ENCODE measurements at regions not wholly inside any gene's neighbourhood (a gene's known extent, or its start where the extent isn't known, plus 50 kb on each side); places are given as distances from the start of the nearest gene placed in this dataset.

DNA sequence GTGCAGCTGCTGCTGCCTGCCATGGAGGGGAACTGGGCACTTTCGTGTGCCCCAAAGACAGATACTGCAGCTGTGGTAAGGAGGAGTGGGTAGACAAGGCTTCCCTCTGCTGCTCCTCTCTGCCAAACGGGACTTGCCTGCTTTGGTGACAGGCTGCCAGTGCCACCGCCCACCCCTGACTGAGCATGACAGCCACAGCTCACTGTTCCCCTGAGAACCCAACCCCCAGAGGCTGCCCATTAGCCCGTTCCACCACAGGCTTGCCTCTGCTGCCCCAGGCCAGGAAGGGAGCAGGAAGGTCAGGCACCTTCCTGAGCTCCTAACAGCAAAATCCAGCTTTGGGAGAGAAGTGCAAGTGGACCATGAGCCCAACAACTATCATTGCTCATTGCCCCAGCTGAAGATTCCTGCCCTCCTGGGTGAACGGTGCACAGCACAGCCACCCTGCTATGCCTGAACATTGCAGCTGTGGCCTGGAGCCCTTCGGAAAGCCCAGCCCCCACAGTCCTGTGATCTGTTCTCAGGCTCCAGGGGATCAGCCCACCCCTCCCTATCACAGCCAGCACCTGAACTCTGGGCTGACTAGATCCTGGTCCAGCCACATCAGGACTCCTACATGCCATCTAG lies 58.7 kb upstream of the ANTXRL start:
- Histone ChIP-seq H3K4ac (replicated peaks; ENCODE audit: insufficient read length, low read depth, low read length) (no peak overlapping the region), H4K20me1 (replicated peaks in 1 of 2; ENCODE audit: control insufficient read depth in 1 of 2, insufficient read depth in 2 of 2, low read length in 2 of 2) (no peaks in the 10 kb centered on the region), H3K9ac (replicated peaks in 1 of 4; ENCODE audit: extremely low read depth in 1 of 4, low read depth in 3 of 4, low read length in 3 of 4) (no peak overlapping the region), H2BK120ac (replicated peaks; ENCODE audit: low read depth, low read length) (no peak overlapping the region), H3K27ac (ENCODE audit: low read depth, low read length) (no peak overlapping the region), H3K18ac (ENCODE audit: extremely low read depth, low read length) (peak overlapping the region; percentile 2; the same call in 1 of the 2 replicates), H3K14ac (ENCODE audit: insufficient read length) (no peak overlapping the region), H2AFZ (ENCODE audit: low read length) (peak overlapping the region; percentile 29; the same call in 1 of the 2 replicates), H2AK5ac (ENCODE audit: low read depth, low read length) (no peak overlapping the region), H2BK12ac (ENCODE audit: low read depth, low read length) (peak overlapping the region; percentile 87; the same call in 1 of the 2 replicates), H2BK20ac (ENCODE audit: low read length) (peak overlapping the region; percentile 8), H3K79me2 (ENCODE audit: control insufficient read depth in 1 of 2, insufficient read depth in 2 of 2, low read length in 2 of 2) (no peaks in the 10 kb centered on the region), H3K4me1 (replicated peaks in 1 of 4; ENCODE audit: control insufficient read depth in 3 of 4, insufficient read depth in 4 of 4, low read length in 3 of 4) (peaks cover 0 to 9% (median 7%) of the 10 kb centered on the region in 4 experiments; a peak in 5 of 7 replicates), H3K27me3 (replicated peaks in 1 of 4; ENCODE audit: control insufficient read depth in 3 of 4, extremely low read depth in 1 of 4, insufficient read depth in 3 of 4, low read length in 3 of 4) (no peaks in the 10 kb centered on the region), H3K9me3 (ENCODE audit: insufficient read depth in 2 of 2, low read depth in 1 of 2, low read length in 1 of 2) (peaks cover 6 to 8% of the 10 kb centered on the region in 2 experiments), H3K36me3 (ENCODE audit: control insufficient read depth in 2 of 4, insufficient read depth in 4 of 4, low read length in 3 of 4) (no peaks in the 10 kb centered on the region), H3K79me1 (ENCODE audit: low read depth, low read length) (no peaks in the 10 kb centered on the region), H3K4me3 (ENCODE audit: extremely low read depth in 1 of 4, insufficient read depth in 2 of 4, low read depth in 3 of 4, low read length in 4 of 4) (no peak overlapping the region), H2BK15ac (ENCODE audit: low read length) (peak overlapping the region; percentile 97), H4K8ac (ENCODE audit: extremely low read depth, insufficient read depth, low read length) (no peak overlapping the region; the same call in 1 of the 2 replicates), H3K4me2 (ENCODE audit: insufficient read depth in 1 of 2, low read depth in 2 of 2, low read length in 2 of 2) (peak overlapping the region in 1 of 2 experiments; percentile 7; a peak in 1 of 4 replicates), H4K5ac (ENCODE audit: insufficient read length, low read depth, low read length) (no peak overlapping the region), H3K23me2 (ENCODE audit: low read depth, low read length) (no peaks in the 10 kb centered on the region), H4K91ac (replicated peaks; ENCODE audit: insufficient read length, low read length) (no peak overlapping the region), H3K23ac (ENCODE audit: insufficient read length) (no peak overlapping the region), H2BK5ac (ENCODE audit: low read depth, low read length) (peak overlapping the region; percentile 54; the same call in 1 of the 2 replicates), H3K56ac (replicated peaks; ENCODE audit: insufficient read length, low read depth, low read length) (no peak overlapping the region)
- 80% methylated on average over 6 of the region's 6 CpGs; no CpG with 5 or more reads in 1 of the 2 experiments for WGBS, 2 experiments (ENCODE audit: extremely low coverage in 1 of 2, insufficient coverage in 1 of 2, insufficient read length in 1 of 2, insufficient replicate concordance in 2 of 2, low coverage in 1 of 2, low lambda C conversion rate in 2 of 2, missing lambda C conversion rate in 1 of 2)
- no peak for FAIRE-seq
- POLR2A ChIA-PET (ENCODE audit: partially characterized antibody): interaction anchor here (1.0 kb wide), 1 partner anchor 321 kb away, joined by 3 read pairs; no protein-coding TSS in a partner anchor
- DNase-seq (ENCODE audit: low read depth in 1 of 2, low spot score in 2 of 2): no peak
- CTCF ChIA-PET (ENCODE audit: partially characterized antibody): interaction anchor here (0.6 to 7.6 kb wide), 25 partner anchors 10 to 993 kb away, joined by 3 to 99 read pairs (median 6); no protein-coding TSS in a partner anchor
- TF ChIP-seq SP1 (IDR thresholded peaks at IDR 0.05; ENCODE audit: low read depth, low read length): no peak
- no peak for TF ChIP-seq MAFK (IDR thresholded peaks at IDR 0.05; ENCODE audit: low read depth, low read length)
- no peak for TF ChIP-seq SIX5 (IDR thresholded peaks at IDR 0.05; ENCODE audit: low read depth, low read length)
- TF ChIP-seq RNF2 (IDR thresholded peaks at IDR 0.05; ENCODE audit: borderline replicate concordance, low read depth, low read length, missing control alignments, poor library complexity, severe bottlenecking): no peak
- TF ChIP-seq SAP30 (IDR thresholded peaks at IDR 0.05; ENCODE audit: insufficient read depth, insufficient replicate concordance, low read length): no peak
- TF ChIP-seq TAF7 (optimal IDR thresholded peaks at IDR 0.05; ENCODE audit: borderline replicate concordance, low read depth, low read length): no peak
- TF ChIP-seq ZNF274 (IDR thresholded peaks at IDR 0.05; ENCODE audit: borderline replicate concordance, extremely low read depth, low read length): no peak
